ENCODE measurements at regions not wholly inside any gene's neighbourhood (a gene's known extent, or its start where the extent isn't known, plus 50 kb on each side); places are given as distances from the start of the nearest gene placed in this dataset.

- POLR2A ChIA-PET, result no interaction called here
- DNase-seq (ENCODE audit: low spot score), result no peak
- H3K27ac ChIP-seq (ENCODE audit: low read depth, low read length, poor library complexity, severe bottlenecking), result no peak overlapping the region
- CTCF ChIA-PET (ENCODE audit: unreplicated experiment), result no interaction called here
- H3K9me2 ChIP-seq (ENCODE audit: insufficient read depth, low read length), result no peaks in the 10 kb centered on the region
- TF ChIP-seq CTCF (conservative IDR thresholded peaks at IDR 0.05; ENCODE audit: low read length) (no peak), EZH2phosphoT487 (IDR thresholded peaks at IDR 0.05; ENCODE audit: borderline replicate concordance, low read depth, low read length) (no peak)
- no peaks in the 10 kb centered on the region for H3K9me3 ChIP-seq (ENCODE audit: low read length)
- H3K4me2 ChIP-seq (ENCODE audit: low read length), result no peak overlapping the region
- no peaks in the 10 kb centered on the region for H3K79me2 ChIP-seq (ENCODE audit: insufficient read depth, low read depth, low read length)
- no peak overlapping the region for H3K4me3 ChIP-seq (ENCODE audit: low read depth, low read length, poor library complexity, severe bottlenecking)
- no peaks in the 10 kb centered on the region for H3K36me3 ChIP-seq (ENCODE audit: insufficient read depth, low read length)
- no TSS peak for BruUV-seq (replicated peaks)
- no peaks in the 10 kb centered on the region for H4K20me1 ChIP-seq (ENCODE audit: insufficient read depth, low read length)
- H3K4me1 ChIP-seq (ENCODE audit: insufficient read depth, low read length, poor library complexity, severe bottlenecking), result no peaks in the 10 kb centered on the region
- intact Hi-C loops (cut with micrococcal nuclease; ENCODE audit: unreplicated experiment), result no loop called here
- no peak overlapping the region for H2AFZ ChIP-seq (ENCODE audit: low read length)
Measured at GRCh38 chr2:167678158-167678557, 569.2 kb downstream of the STK39 start.

DNA sequence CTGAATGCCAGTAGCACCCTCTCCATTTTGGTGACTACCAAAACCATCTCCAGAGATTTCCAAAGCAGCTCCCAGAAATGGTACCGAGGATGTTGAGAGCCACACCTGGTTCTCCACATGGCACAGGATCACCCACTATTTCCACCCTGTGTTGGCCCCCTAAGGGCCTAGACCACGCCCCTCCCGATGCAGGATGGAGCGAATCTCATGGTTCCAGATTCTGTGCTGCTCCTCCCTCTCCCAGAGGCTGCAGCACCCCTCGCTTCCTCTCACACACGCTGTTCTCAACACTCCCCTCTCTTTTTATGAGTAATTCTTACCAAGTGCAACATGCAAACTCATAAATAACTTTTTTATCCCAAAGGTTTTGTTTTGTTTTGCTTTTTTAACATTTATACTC lies 571.5 kb downstream of the STK39 start:
- Histone ChIP-seq H3K4me3 (ENCODE audit: low read depth, low read length, poor library complexity, severe bottlenecking) (no peak overlapping the region), H3K4me2 (ENCODE audit: low read length) (no peak overlapping the region), H3K79me2 (ENCODE audit: insufficient read depth, low read depth, low read length) (no peaks in the 10 kb centered on the region), H3K9me2 (ENCODE audit: insufficient read depth, low read length) (no peaks in the 10 kb centered on the region), H3K9me3 (ENCODE audit: low read length) (peaks cover 3% of the 10 kb centered on the region), H3K27ac (ENCODE audit: low read depth, low read length, poor library complexity, severe bottlenecking) (no peak overlapping the region), H2AFZ (ENCODE audit: low read length) (no peak overlapping the region), H3K36me3 (ENCODE audit: insufficient read depth, low read length) (no peaks in the 10 kb centered on the region), H4K20me1 (ENCODE audit: insufficient read depth, low read length) (no peaks in the 10 kb centered on the region), H3K4me1 (ENCODE audit: insufficient read depth, low read length, poor library complexity, severe bottlenecking) (no peaks in the 10 kb centered on the region)
- no TSS peak for BruUV-seq (replicated peaks)
- intact Hi-C loops (cut with micrococcal nuclease; ENCODE audit: unreplicated experiment), result no loop called here
- ChIA-PET CTCF (ENCODE audit: unreplicated experiment) (no interaction called here), POLR2A (no interaction called here)
- no peak for DNase-seq (ENCODE audit: low spot score)
- TF ChIP-seq CTCF (conservative IDR thresholded peaks at IDR 0.05; ENCODE audit: low read length) (no peak), EZH2phosphoT487 (IDR thresholded peaks at IDR 0.05; ENCODE audit: borderline replicate concordance, low read depth, low read length) (no peak)

- intact Hi-C loops (cut with micrococcal nuclease; ENCODE audit: unreplicated experiment), result no loop called here
- no TSS peak for BruUV-seq (replicated peaks)
- Histone ChIP-seq H2AFZ (ENCODE audit: low read length) (no peak overlapping the region), H3K4me2 (ENCODE audit: low read length) (no peak overlapping the region), H3K4me3 (ENCODE audit: low read depth, low read length, poor library complexity, severe bottlenecking) (no peak overlapping the region), H3K27ac (ENCODE audit: low read depth, low read length, poor library complexity, severe bottlenecking) (no peak overlapping the region), H3K9me3 (ENCODE audit: low read length) (peaks cover 10% of the 10 kb centered on the region), H3K36me3 (ENCODE audit: insufficient read depth, low read length) (no peaks in the 10 kb centered on the region), H3K79me2 (ENCODE audit: insufficient read depth, low read depth, low read length) (no peaks in the 10 kb centered on the region), H4K20me1 (ENCODE audit: insufficient read depth, low read length) (no peaks in the 10 kb centered on the region), H3K9me2 (ENCODE audit: insufficient read depth, low read length) (no peaks in the 10 kb centered on the region), H3K4me1 (ENCODE audit: insufficient read depth, low read length, poor library complexity, severe bottlenecking) (no peaks in the 10 kb centered on the region)
- CTCF ChIA-PET (ENCODE audit: unreplicated experiment), result no interaction called here
- TF ChIP-seq EZH2phosphoT487 (IDR thresholded peaks at IDR 0.05; ENCODE audit: borderline replicate concordance, low read depth, low read length) (no peak), CTCF (conservative IDR thresholded peaks at IDR 0.05; ENCODE audit: low read length) (no peak)
- POLR2A ChIA-PET, result interaction anchor here (1.0 kb wide), 1 partner anchor 12 kb away, joined by 3 read pairs; no protein-coding TSS in a partner anchor
- DNase-seq (ENCODE audit: low spot score), result no peak
Measured at GRCh38 chr2:167670588-167670987, 576.8 kb downstream of the STK39 start.
